Spleen (tissue), 11 donors: ENCODE measurements at regions not wholly inside any gene's neighbourhood (a gene's known extent, or its start where the extent isn't known, plus 50 kb on each side); places are given as distances from the start of the nearest gene placed in this dataset.

Source experiments
- DNase-seq: peaks from one replicate; pipeline ENCODE4 v3.0.0-alpha.2; 2020
- H3K27ac ChIP-seq, 8 donors: fragments of 200-600 bp; sonication (generic) in 7 of 8; 1 replicate in 4 of 8; 2 replicates in 4 of 8; pipeline versions ENCODE4 v1.5.0 to v1.8.0; 2016 to 2021; ENCODE audit warnings: inconsistent platforms in 4 of 8, mild to moderate bottlenecking in 4 of 8, moderate library complexity in 1 of 8
- H3K27me3 ChIP-seq, 7 donors: fragments of 200-600 bp; sonication (generic) in 6 of 7; replicated peaks in 1 of 7; 1 replicate in 4 of 7; 2 replicates in 3 of 7; pipeline versions ENCODE4 v1.5.0 to v1.8.0; 2016 to 2021; ENCODE audit warnings: inconsistent platforms in 3 of 7, mild to moderate bottlenecking in 1 of 7
- H3K36me3 ChIP-seq, 6 donors: fragments of 200-600 bp; sonication (generic) in 5 of 6; 1 replicate in 4 of 6; 2 replicates in 2 of 6; pipeline versions ENCODE4 v1.5.0 to v1.8.0; 2016 to 2021; ENCODE audit warnings: inconsistent platforms in 2 of 6
- H3K4me1 ChIP-seq, 6 donors: fragments of 200-600 bp; sonication (generic) in 5 of 6; 1 replicate in 3 of 6; 2 replicates in 3 of 6; pipeline versions ENCODE4 v1.5.0 to v1.8.0; 2016 to 2021; ENCODE audit warnings: inconsistent platforms in 3 of 6
- H3K4me3 ChIP-seq, 8 donors: fragments of 200-600 bp; sonication (generic) in 7 of 8; 1 replicate in 4 of 8; 2 replicates in 4 of 8; pipeline versions ENCODE4 v1.5.0 to v1.8.0; 2016 to 2021; ENCODE audit warnings: inconsistent platforms in 4 of 8, mild to moderate bottlenecking in 4 of 8, moderate library complexity in 2 of 8
- H3K9me3 ChIP-seq, 8 donors: fragments of 200-600 bp; sonication (generic) in 7 of 8; 1 replicate in 4 of 8; 2 replicates in 4 of 8; pipeline versions ENCODE4 v1.5.0 to v1.8.0; 2016 to 2021; ENCODE audit warnings: inconsistent platforms in 4 of 8
- POLR2A ChIP-seq, 3 donors: fragments of 450-650 bp; IDR thresholded peaks; one replicate each; pipeline ENCODE4 v1.5.1; 2017; ENCODE audit warnings: antibody characterized with exemption in 3 of 3, mild to moderate bottlenecking in 1 of 3
- POLR2AphosphoS5 ChIP-seq, 3 donors: sonication (generic); formaldehyde crosslinking; IDR thresholded peaks; one replicate each; pipeline ENCODE4 v1.5.1; 2017; ENCODE audit warnings: antibody characterized with exemption in 3 of 3
- WGBS, 5 donors: extraction: QIAGEN DNeasy Blood & Tissue Kit in 3 of 5; methylation state at CpG; one replicate each; pipeline versions ENCODE4 v1.1.5 to v1.1.7; 2013 to 2018; 5-methylcytosine and 5-hydroxymethylcytosine counted together
- intact Hi-C: fragments of 100-400 bp; cut with DNase I; formaldehyde crosslinking; loops from one replicate; pipeline ENCODE4 v1.15.0; 2023; ENCODE audit warnings: low total_unique reads
- TF ChIP-seq, protein P1 (sequence below), 11 experiments: fragments of 200-600 bp in 7 of 11; fragments of 450-650 bp in 4 of 11; sonication (generic) in 4 of 11; IDR thresholded peaks in 8 of 11; conservative IDR thresholded peaks in 3 of 11; 1 replicate in 7 of 11; 2 replicates in 4 of 11; pipeline versions ENCODE4 v1.4.0 to v1.8.0; 2016 to 2021; ENCODE audit warnings: antibody characterized with exemption in 11 of 11, inconsistent platforms in 4 of 11, mild to moderate bottlenecking in 1 of 11
- donor health status: healthy with polysubstance abuse.
- donor health status: DM: no; HTN: no; CAD: no; lungs with moderate emphysema.
- donor health status: DM: no; HTN: no; CAD: no.
- donor health status: Bipolar disorder and iron deficiency.
- donor health status: healthy.
- donor health status: DM: no; HTN: no; CAD: no.
- donor health status: DM: yes; HTN: yes; CAD: no.

DNA sequence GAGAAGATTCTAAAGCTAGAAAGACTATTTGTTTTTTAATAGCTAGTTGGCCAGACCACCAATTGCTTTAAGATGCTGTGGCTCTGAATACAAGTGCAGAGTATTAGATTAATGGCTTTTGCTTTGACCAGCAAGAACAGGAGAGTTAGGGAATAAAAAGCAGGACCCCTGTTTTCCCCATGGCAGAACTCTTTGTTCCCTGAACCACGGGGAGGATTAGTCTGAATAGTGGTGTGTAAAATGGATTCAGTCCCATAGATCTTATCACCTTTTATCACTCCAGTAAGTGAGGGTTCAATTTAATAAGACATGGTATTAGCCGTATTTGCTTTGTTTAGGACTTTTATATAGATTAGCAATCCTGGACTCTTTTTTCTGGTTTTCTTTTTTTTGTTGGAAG, 562.6 kb upstream of the DPPA4 start:
- H3K36me3 ChIP-seq, result no peaks in the 10 kb centered on the region
- WGBS, 5 donors, result 69 to 74% (median 70%) methylated on average over 2 of the region's 2 CpGs
- no peak for DNase-seq
- H3K4me1 ChIP-seq, result no peaks in the 10 kb centered on the region
- H3K9me3 ChIP-seq, result peaks cover 0 to 3% (median 0%) of the 10 kb centered on the region in 8 donors
- no peak overlapping the region for H3K27ac ChIP-seq
- intact Hi-C loops, result no loop called here
- TF ChIP-seq POLR2AphosphoS5 (IDR thresholded peaks at IDR 0.05) (no peak), POLR2A (IDR thresholded peaks at IDR 0.05) (no peak)
- TF ChIP-seq, protein P1, sequence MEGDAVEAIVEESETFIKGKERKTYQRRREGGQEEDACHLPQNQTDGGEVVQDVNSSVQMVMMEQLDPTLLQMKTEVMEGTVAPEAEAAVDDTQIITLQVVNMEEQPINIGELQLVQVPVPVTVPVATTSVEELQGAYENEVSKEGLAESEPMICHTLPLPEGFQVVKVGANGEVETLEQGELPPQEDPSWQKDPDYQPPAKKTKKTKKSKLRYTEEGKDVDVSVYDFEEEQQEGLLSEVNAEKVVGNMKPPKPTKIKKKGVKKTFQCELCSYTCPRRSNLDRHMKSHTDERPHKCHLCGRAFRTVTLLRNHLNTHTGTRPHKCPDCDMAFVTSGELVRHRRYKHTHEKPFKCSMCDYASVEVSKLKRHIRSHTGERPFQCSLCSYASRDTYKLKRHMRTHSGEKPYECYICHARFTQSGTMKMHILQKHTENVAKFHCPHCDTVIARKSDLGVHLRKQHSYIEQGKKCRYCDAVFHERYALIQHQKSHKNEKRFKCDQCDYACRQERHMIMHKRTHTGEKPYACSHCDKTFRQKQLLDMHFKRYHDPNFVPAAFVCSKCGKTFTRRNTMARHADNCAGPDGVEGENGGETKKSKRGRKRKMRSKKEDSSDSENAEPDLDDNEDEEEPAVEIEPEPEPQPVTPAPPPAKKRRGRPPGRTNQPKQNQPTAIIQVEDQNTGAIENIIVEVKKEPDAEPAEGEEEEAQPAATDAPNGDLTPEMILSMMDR (IDR thresholded peaks at IDR 0.05 in 8 of 11, conservative IDR thresholded peaks at IDR 0.05 in 3 of 11), result no peak
- no peaks in the 10 kb centered on the region for H3K27me3 ChIP-seq
- no peak overlapping the region for H3K4me3 ChIP-seq

DNA sequence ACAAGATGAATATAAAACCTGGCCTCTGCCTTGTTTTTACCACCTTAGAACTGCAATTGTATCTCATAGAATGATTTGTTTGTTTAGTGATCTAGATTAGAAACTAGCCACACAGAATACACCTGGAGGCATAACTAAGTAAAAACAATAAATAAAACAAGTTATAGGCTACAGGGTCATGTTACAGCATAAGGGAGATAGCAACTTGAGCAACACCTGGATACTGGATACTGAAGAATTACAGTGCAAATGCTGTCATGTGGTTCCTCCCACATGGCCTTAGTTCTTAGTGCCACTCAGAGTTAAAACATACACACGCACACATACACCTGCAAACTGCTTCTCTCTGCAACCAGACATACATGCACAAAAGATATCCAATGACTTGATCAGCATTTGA, 563.4 kb upstream of the DPPA4 start:
- no peak for TF ChIP-seq POLR2AphosphoS5 (IDR thresholded peaks at IDR 0.05)
- TF ChIP-seq, protein P1 (IDR thresholded peaks at IDR 0.05 in 8 of 11, conservative IDR thresholded peaks at IDR 0.05 in 3 of 11), result no peak
- no peak for TF ChIP-seq POLR2A (IDR thresholded peaks at IDR 0.05)
- no peaks in the 10 kb centered on the region for H3K27me3 ChIP-seq
- no peak for DNase-seq
- H3K4me3 ChIP-seq, result no peak overlapping the region
- H3K27ac ChIP-seq, result no peak overlapping the region
- WGBS, 5 donors, result 32 to 94% (median 69%) methylated on average over 1 of the region's 1 CpG
- H3K4me1 ChIP-seq, result no peaks in the 10 kb centered on the region
- H3K36me3 ChIP-seq, result no peaks in the 10 kb centered on the region
- intact Hi-C loops, result no loop called here
- peaks cover 0 to 12% (median 5%) of the 10 kb centered on the region in 8 donors for H3K9me3 ChIP-seq

DNA sequence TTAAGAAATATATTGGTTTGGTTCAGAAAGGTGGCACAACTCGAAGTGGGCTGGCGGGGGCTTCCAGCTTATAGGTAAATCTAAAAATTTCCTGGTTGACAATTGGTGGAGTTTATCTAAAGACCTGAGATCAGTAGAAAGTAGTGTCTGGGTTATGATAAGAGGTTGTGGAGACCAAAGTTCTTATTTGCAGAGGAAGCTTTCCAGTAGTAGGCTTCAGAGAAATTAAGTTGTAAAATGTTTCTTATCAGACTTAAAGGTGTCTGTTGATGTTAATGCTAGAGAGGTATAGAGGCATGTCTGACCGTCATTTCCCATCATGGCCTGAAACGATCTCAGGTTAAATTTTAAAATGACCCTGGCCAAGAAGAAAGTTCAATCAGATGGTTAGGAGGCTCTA, 565.2 kb upstream of the DPPA4 start:
- Histone ChIP-seq H3K27ac (no peak overlapping the region), H3K4me3 (no peak overlapping the region), H3K9me3 (peaks cover 0 to 24% (median 9%) of the 10 kb centered on the region in 8 donors), H3K27me3 (no peaks in the 10 kb centered on the region), H3K36me3 (no peaks in the 10 kb centered on the region), H3K4me1 (no peaks in the 10 kb centered on the region)
- TF ChIP-seq POLR2AphosphoS5 (IDR thresholded peaks at IDR 0.05) (no peak), POLR2A (IDR thresholded peaks at IDR 0.05) (no peak)
- TF ChIP-seq, protein P1 (IDR thresholded peaks at IDR 0.05 in 8 of 11, conservative IDR thresholded peaks at IDR 0.05 in 3 of 11), result no peak
- WGBS, 5 donors, result 83 to 92% (median 89%) methylated on average over 4 of the region's 4 CpGs
- no peak for DNase-seq
- intact Hi-C loops, result no loop called here

DNA sequence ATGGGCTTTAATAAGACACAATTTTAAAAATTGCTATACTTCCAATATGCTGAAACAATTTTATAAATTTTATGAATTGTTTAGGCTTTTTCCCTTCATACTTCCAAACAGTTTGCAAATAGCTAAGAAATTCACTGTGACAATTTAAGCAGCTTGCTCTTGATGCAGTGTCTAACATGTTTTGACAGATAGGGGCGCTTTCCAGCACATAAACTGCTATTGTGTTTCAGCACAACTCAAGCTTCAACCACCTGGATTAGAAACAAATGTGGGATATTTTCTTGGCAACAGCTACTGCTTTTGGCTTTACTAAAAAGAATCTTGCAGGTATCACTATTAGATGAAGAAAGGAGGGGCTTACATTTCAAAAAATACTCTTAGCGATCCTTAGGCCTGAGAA, 565.8 kb upstream of the DPPA4 start:
- Histone ChIP-seq H3K4me3 (no peak overlapping the region), H3K4me1 (no peaks in the 10 kb centered on the region), H3K36me3 (no peaks in the 10 kb centered on the region), H3K9me3 (peaks cover 0 to 27% (median 9%) of the 10 kb centered on the region in 8 donors), H3K27me3 (no peaks in the 10 kb centered on the region), H3K27ac (no peak overlapping the region)
- TF ChIP-seq POLR2A (IDR thresholded peaks at IDR 0.05), result no peak
- TF ChIP-seq, protein P1 (IDR thresholded peaks at IDR 0.05 in 8 of 11, conservative IDR thresholded peaks at IDR 0.05 in 3 of 11), result no peak
- no peak for TF ChIP-seq POLR2AphosphoS5 (IDR thresholded peaks at IDR 0.05)
- WGBS, 5 donors, result 74 to 91% (median 81%) methylated on average over 2 of the region's 2 CpGs
- DNase-seq, result no peak
- intact Hi-C loops, result no loop called here
